SK-N-SH treated with all-trans-retinoic acid at 6 μM for 48 hours (cell line): ENCODE measurements at regions not wholly inside any gene's neighbourhood (a gene's known extent, or its start where the extent isn't known, plus 50 kb on each side); places are given as distances from the start of the nearest gene placed in this dataset.

ENCODE experiments used
- ESRRG ChIP-seq: fragments of 250-450 bp; sonication (Bioruptor Pico); IDR thresholded peaks from 2 replicates; pipeline ENCODE4 v1.6.1; 2021; ENCODE audit warnings: mild to moderate bottlenecking
- ZC3H10 ChIP-seq: fragments of 250-450 bp; sonication (Bioruptor Pico); IDR thresholded peaks from 2 replicates; pipeline ENCODE4 v1.5.1; 2021; ENCODE audit warnings: mild to moderate bottlenecking, moderate library complexity

- TF ChIP-seq ESRRG (CRISPR knock-in tag), result no peak
- no peak for TF ChIP-seq ZC3H10 (CRISPR knock-in tag)
Observed at GRCh38 chr11:70506658-70506970, 108.3 kb downstream of the CTTN start.
